Calu3 (cell line): ENCODE measurements at regions not wholly inside any gene's neighbourhood (a gene's known extent, or its start where the extent isn't known, plus 50 kb on each side); places are given as distances from the start of the nearest gene placed in this dataset.

Experiments
- BruUV-seq: library from RNA; stranded (reverse); fragments of 400-500 nt; replicated peaks from 2 replicates; lab custom pipeline; 2021; lab: Mats Ljungman, UMichigan
- CTCF ChIA-PET: fragments of 300-600 bp; sonication (Branson Sonifier 250); formaldehyde crosslinking; loops from one replicate; lab custom pipeline; 2022; ENCODE audit warnings: antibody characterized with exemption; lab: Charles Lee
- DNase-seq: peaks from one replicate; pipeline ENCODE4 v3.0.0; 2022
- H3K27ac Mint-ChIP-seq: one replicate; pipeline ENCODE4 v1.8.0; 2022; ENCODE audit warnings: mixed read lengths; ENCODE audit not compliant: unreplicated experiment
- H3K27me3 Mint-ChIP-seq: one replicate; pipeline ENCODE4 v1.8.0; 2022; ENCODE audit warnings: mixed read lengths; ENCODE audit not compliant: unreplicated experiment
- H3K36me3 Mint-ChIP-seq: one replicate; pipeline ENCODE4 v1.8.0; 2022; ENCODE audit warnings: mild to moderate bottlenecking, moderate library complexity, mixed read lengths; ENCODE audit not compliant: insufficient read depth, unreplicated experiment
- H3K4me1 Mint-ChIP-seq: one replicate; pipeline ENCODE4 v1.8.0; 2022; ENCODE audit warnings: mild to moderate bottlenecking, low read depth, mixed read lengths; ENCODE audit not compliant: unreplicated experiment
- H3K4me3 Mint-ChIP-seq: one replicate; pipeline ENCODE4 v1.8.0; 2022; ENCODE audit warnings: mild to moderate bottlenecking, low read depth, moderate library complexity, mixed read lengths; ENCODE audit not compliant: unreplicated experiment
- H3K9me3 Mint-ChIP-seq: one replicate; pipeline ENCODE4 v1.8.0; 2022; ENCODE audit warnings: low read depth, mixed read lengths; ENCODE audit not compliant: unreplicated experiment
- CTCF ChIP-seq: fragments of 200-600 bp; IDR thresholded peaks from one replicate; pipeline ENCODE4 v1.8.0; 2022; ENCODE audit warnings: antibody characterized with exemption; ENCODE audit not compliant: unreplicated experiment
- intact Hi-C: fragments of 100-400 bp; cut with micrococcal nuclease; formaldehyde crosslinking; loops from one replicate; pipeline ENCODE4 v1.10.0; 2022; ENCODE audit not compliant: unreplicated experiment

DNA sequence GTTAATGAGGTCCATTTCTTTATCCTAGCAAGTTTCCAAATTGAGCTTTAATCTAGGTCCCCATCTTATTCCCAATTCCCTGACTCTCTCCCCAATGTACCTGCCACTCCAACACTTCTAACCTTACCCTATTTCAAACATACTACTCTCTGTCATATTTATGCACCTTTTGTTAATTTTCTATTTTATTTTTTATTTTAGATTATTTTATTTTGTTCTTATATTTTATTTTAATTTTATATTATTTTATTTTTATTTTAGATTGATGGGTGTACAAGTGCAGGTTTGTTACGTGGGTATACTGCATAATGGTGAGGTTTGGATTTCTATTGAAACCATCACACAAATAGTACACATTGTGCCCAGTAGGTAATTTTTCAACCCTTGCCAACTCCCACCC is 333.9 kb upstream of the ERCC4 start:
- Mint-ChIP-seq H3K4me3 (no peak overlapping the region), H3K27ac (no peak overlapping the region), H3K36me3 (no peaks in the 10 kb centered on the region), H3K4me1 (no peaks in the 10 kb centered on the region), H3K9me3 (peaks cover 5% of the 10 kb centered on the region), H3K27me3 (no peaks in the 10 kb centered on the region)
- DNase-seq, result no peak
- no TSS peak for BruUV-seq
- TF ChIP-seq CTCF, result no peak
- intact Hi-C loops, result no loop called here
- CTCF ChIA-PET, result no interaction called here

- no peak overlapping the region for H3K27ac Mint-ChIP-seq
- H3K4me3 Mint-ChIP-seq, result no peak overlapping the region
- H3K27me3 Mint-ChIP-seq, result no peaks in the 10 kb centered on the region
- H3K36me3 Mint-ChIP-seq, result no peaks in the 10 kb centered on the region
- H3K9me3 Mint-ChIP-seq, result peaks cover 3% of the 10 kb centered on the region
- intact Hi-C loops, result no loop called here
- no TSS peak for BruUV-seq
- CTCF ChIA-PET, result no interaction called here
- H3K4me1 Mint-ChIP-seq, result no peaks in the 10 kb centered on the region
- no peak for TF ChIP-seq CTCF
- no peak for DNase-seq
Observed at GRCh38 chr16:13587181-13587580, 332.8 kb upstream of the ERCC4 start.

DNA sequence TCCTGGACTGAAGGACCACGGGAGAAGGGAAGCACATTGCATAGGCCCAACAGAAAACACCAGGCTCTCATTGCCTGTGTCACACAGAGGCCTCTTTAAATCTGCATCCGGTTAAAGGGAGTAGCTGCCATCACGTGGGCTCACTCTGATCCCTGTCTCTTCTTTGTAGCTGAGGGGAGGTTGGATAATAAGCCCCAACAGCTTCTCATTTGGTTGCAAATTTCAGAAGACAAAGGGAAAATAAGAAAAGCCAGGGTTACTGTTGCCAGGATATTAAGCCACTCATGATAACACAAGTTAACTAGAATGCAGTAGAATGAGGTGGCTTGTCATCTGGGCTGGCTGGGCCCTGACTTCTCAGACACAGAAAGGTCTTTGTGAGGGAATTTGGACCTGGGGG is 325.1 kb upstream of the ERCC4 start:
- no TSS peak for BruUV-seq
- Mint-ChIP-seq H3K36me3 (no peaks in the 10 kb centered on the region), H3K4me1 (no peaks in the 10 kb centered on the region), H3K27ac (no peak overlapping the region), H3K9me3 (peaks cover 18% of the 10 kb centered on the region), H3K27me3 (peaks cover 26% of the 10 kb centered on the region), H3K4me3 (no peak overlapping the region)
- no peak for TF ChIP-seq CTCF
- no peak for DNase-seq
- intact Hi-C loops, result no loop called here
- CTCF ChIA-PET, result no interaction called here

DNA sequence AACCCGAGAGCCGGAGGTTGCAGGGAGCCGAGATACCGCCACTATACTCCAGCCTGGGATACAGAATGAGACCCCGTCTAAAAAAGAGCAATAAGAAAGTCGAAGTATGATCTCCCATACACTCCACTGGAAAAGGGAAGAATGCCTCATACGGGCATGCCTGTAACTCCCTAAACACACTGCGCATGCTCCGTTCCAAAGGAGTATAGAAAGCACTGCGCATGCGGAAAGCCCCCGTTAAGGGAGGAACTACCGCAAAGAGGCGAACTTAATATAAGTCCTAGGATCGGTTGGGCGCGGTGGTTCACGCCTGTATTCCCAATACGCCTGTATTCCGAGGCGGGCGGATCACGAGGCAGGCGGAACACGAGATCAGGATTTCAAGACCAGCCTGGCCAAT is 313.1 kb upstream of the ERCC4 start:
- H3K27me3 Mint-ChIP-seq, result peaks cover 14% of the 10 kb centered on the region
- no peaks in the 10 kb centered on the region for H3K36me3 Mint-ChIP-seq
- peaks cover 3% of the 10 kb centered on the region for H3K9me3 Mint-ChIP-seq
- CTCF ChIA-PET, result no interaction called here
- DNase-seq, result no peak
- no peak for TF ChIP-seq CTCF
- intact Hi-C loops, result no loop called here
- BruUV-seq, result no TSS peak
- H3K4me1 Mint-ChIP-seq, result no peaks in the 10 kb centered on the region
- H3K27ac Mint-ChIP-seq, result no peak overlapping the region
- no peak overlapping the region for H3K4me3 Mint-ChIP-seq
